Effector memory CD8-positive, alpha-beta T cell (primary cell): ENCODE measurements at regions not wholly inside any gene's neighbourhood (a gene's known extent, or its start where the extent isn't known, plus 50 kb on each side); places are given as distances from the start of the nearest gene placed in this dataset.
"Not testable (repeated sequence)": the region's sequence is repeated elsewhere in the genome, so short reads cannot be mapped to it uniquely, and the experiment has no call there.

ENCODE experiments used
- ATAC-seq: fragments of 150-1000 bp; cut with Tn5 transposase; replicated peaks from 2 replicates; pipeline ENCODE4 v1.10.0; 2021; ENCODE audit warnings: mild to moderate bottlenecking, moderate library complexity
- DNase-seq, 3 experiments: peaks; one replicate each; pipeline ENCODE4 v3.0.0; 2021
- H3K27ac Mint-ChIP-seq, 2 donors: one replicate each; pipeline ENCODE4 v1.8.0; 2022; ENCODE audit warnings: mild to moderate bottlenecking in 2 of 2, mixed read lengths in 2 of 2, moderate library complexity in 2 of 2
- H3K27me3 Mint-ChIP-seq, 2 donors: one replicate each; pipeline ENCODE4 v1.8.0; 2022; ENCODE audit warnings: mixed read lengths in 2 of 2
- H3K36me3 Mint-ChIP-seq: one replicate; pipeline ENCODE4 v1.8.0; 2022; ENCODE audit warnings: mild to moderate bottlenecking, moderate library complexity, mixed read lengths; ENCODE audit not compliant: insufficient read depth
- H3K4me1 Mint-ChIP-seq, 2 donors: one replicate each; pipeline ENCODE4 v1.8.0; 2022; ENCODE audit warnings: low read depth in 2 of 2, mixed read lengths in 2 of 2
- H3K4me3 Mint-ChIP-seq, 2 donors: one replicate each; pipeline ENCODE4 v1.8.0; 2022; ENCODE audit warnings: mild to moderate bottlenecking in 2 of 2, mixed read lengths in 2 of 2, moderate library complexity in 2 of 2
- H3K9me3 Mint-ChIP-seq, 2 donors: one replicate each; pipeline ENCODE4 v1.8.0; 2022; ENCODE audit warnings: mixed read lengths in 2 of 2

GRCh38 chr5:25764733-25765132 lies 1120.0 kb upstream of the CDH10 start:
- no peak for ATAC-seq
- H3K27ac Mint-ChIP-seq, result no peak overlapping the region
- H3K4me1 Mint-ChIP-seq, result no peaks in the 10 kb centered on the region
- H3K4me3 Mint-ChIP-seq, result no peak overlapping the region
- peaks cover 0 to 7% of the 10 kb centered on the region in 2 donors for H3K9me3 Mint-ChIP-seq
- no peaks in the 10 kb centered on the region for H3K36me3 Mint-ChIP-seq
- H3K27me3 Mint-ChIP-seq, result no peaks in the 10 kb centered on the region
- no peak for DNase-seq

DNA sequence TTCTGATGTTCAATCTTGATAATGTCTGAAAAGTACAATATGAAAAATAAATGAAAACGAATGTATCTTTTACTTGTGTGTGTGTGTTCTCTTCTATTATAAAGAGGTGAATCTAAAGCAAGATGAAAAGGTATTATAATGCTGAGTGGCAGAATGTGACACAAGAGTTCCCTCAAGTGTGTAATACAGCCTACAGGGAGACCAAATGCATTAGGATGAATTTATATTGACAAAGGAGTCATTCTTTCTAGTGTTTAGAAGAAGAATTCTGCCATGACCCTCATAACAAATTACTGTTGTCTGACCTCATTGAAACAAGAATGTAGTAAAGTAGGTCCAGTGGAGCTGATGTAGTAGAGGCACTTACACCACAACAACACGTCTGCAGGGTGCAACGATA lies 1119.0 kb upstream of the CDH10 start:
- Mint-ChIP-seq H3K36me3 (no peaks in the 10 kb centered on the region), H3K4me3 (no peak overlapping the region), H3K4me1 (no peaks in the 10 kb centered on the region), H3K9me3 (peaks cover 0 to 8% of the 10 kb centered on the region in 2 donors), H3K27ac (no peak overlapping the region), H3K27me3 (no peaks in the 10 kb centered on the region)
- no peak for DNase-seq
- ATAC-seq, result no peak

DNA sequence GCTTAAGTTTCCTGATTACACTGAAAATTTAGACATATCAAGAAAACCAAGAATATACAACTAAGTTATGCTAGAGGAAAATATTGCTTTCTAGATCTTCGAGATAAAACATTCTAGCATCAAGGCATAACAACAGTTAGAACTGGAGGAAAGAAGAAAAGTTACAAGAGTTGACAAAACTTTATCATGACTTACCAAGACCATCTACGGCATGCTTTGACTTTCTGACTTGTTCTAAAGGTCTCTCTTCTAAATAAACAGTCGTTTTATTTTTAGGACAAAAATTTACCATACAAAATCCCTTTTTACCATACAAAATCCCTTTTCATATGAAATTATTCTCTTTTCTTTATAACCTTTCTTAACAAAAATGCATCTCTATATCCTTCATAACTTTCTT lies 1110.1 kb upstream of the CDH10 start:
- peaks cover 11 to 12% of the 10 kb centered on the region in 2 donors for H3K9me3 Mint-ChIP-seq
- DNase-seq (no peak), ATAC-seq (no peak)
- no peaks in the 10 kb centered on the region for H3K36me3 Mint-ChIP-seq
- H3K27ac Mint-ChIP-seq, result no peak overlapping the region
- no peaks in the 10 kb centered on the region for H3K27me3 Mint-ChIP-seq
- H3K4me1 Mint-ChIP-seq, result no peaks in the 10 kb centered on the region
- no peak overlapping the region for H3K4me3 Mint-ChIP-seq

- no peaks in the 10 kb centered on the region for H3K27me3 Mint-ChIP-seq
- DNase-seq, result no peak
- H3K36me3 Mint-ChIP-seq, result no peaks in the 10 kb centered on the region
- no peak for ATAC-seq
- no peak overlapping the region for H3K4me3 Mint-ChIP-seq
- H3K27ac Mint-ChIP-seq, result no peak overlapping the region
- no peaks in the 10 kb centered on the region for H3K4me1 Mint-ChIP-seq
- peaks cover 8 to 11% of the 10 kb centered on the region in 2 donors for H3K9me3 Mint-ChIP-seq
Measured at GRCh38 chr5:25744908-25745307, 1100.1 kb upstream of the CDH10 start.

- Mint-ChIP-seq H3K27me3 (no peaks in the 10 kb centered on the region), H3K4me1 (no peaks in the 10 kb centered on the region), H3K36me3 (no peaks in the 10 kb centered on the region), H3K4me3 (no peak overlapping the region), H3K9me3 (no peaks in the 10 kb centered on the region), H3K27ac (no peak overlapping the region)
- DNase-seq, result no peak
- no peak for ATAC-seq
Measured at GRCh38 chr5:25716680-25717079, 1071.9 kb upstream of the CDH10 start.

- Mint-ChIP-seq H3K27me3 (no peaks in the 10 kb centered on the region), H3K4me3 (no peak overlapping the region), H3K36me3 (no peaks in the 10 kb centered on the region), H3K27ac (no peak overlapping the region), H3K9me3 (no peaks in the 10 kb centered on the region), H3K4me1 (no peaks in the 10 kb centered on the region)
- ATAC-seq (no peak), DNase-seq (no peak)
Measured at GRCh38 chr5:25713259-25713658, 1068.5 kb upstream of the CDH10 start.

GRCh38 chr5:25707093-25707492 lies 1062.3 kb upstream of the CDH10 start:
- no peaks in the 10 kb centered on the region for H3K27me3 Mint-ChIP-seq
- H3K9me3 Mint-ChIP-seq, result peaks cover 0 to 6% of the 10 kb centered on the region in 2 donors
- H3K36me3 Mint-ChIP-seq, result no peaks in the 10 kb centered on the region
- H3K27ac Mint-ChIP-seq, result no peak overlapping the region
- no peak for DNase-seq
- no peak for ATAC-seq
- no peaks in the 10 kb centered on the region for H3K4me1 Mint-ChIP-seq
- H3K4me3 Mint-ChIP-seq, result no peak overlapping the region

DNA sequence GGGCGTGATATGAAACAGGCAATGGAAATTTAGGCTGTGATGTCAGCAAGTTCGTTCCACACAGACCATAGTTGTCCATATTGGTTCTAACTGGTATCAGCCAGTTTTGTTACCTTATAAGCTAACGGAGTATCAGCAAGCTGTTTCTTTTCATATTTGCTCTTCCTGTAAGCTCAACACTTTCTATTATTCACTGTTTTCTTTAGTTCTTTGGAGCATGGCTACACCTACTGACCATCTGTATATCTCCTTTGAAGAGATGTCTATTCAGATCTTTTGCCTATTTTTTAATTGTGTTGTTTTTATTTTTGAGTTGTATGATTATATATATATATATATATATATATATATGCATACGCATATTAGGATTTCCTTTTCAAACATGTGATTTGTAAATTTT lies 1057.2 kb upstream of the CDH10 start:
- no peak for ATAC-seq
- H3K4me3 Mint-ChIP-seq, result no peak overlapping the region
- H3K36me3 Mint-ChIP-seq, result no peaks in the 10 kb centered on the region
- peaks cover 0 to 4% of the 10 kb centered on the region in 2 donors for H3K9me3 Mint-ChIP-seq
- no peaks in the 10 kb centered on the region for H3K27me3 Mint-ChIP-seq
- H3K4me1 Mint-ChIP-seq, result no peaks in the 10 kb centered on the region
- no peak overlapping the region for H3K27ac Mint-ChIP-seq
- no peak for DNase-seq

DNA sequence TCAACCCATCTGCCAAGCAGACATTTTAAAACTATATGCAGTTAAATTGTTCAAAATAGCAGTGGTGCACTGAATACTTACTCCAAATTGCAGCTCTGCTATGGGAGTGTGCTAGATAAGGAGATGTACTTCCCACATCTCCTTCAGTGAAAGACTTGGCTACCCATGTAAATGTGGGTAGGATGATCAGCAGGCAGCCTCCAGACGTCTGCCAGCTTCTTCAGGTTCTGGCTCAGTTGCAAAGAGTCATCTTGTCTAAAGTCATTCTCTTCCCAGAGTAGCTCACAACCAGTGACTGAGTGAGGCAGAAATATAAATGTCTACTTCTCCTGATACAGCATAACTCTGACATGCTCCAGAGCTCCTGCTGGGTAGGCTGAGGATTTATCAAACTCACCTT lies 1050.0 kb upstream of the CDH10 start:
- DNase-seq (no peak), ATAC-seq (no peak)
- no peak overlapping the region for H3K4me3 Mint-ChIP-seq
- no peaks in the 10 kb centered on the region for H3K27me3 Mint-ChIP-seq
- peaks cover 0 to 2% of the 10 kb centered on the region in 2 donors for H3K9me3 Mint-ChIP-seq
- H3K27ac Mint-ChIP-seq, result no peak overlapping the region
- H3K36me3 Mint-ChIP-seq, result no peaks in the 10 kb centered on the region
- no peaks in the 10 kb centered on the region for H3K4me1 Mint-ChIP-seq

- Mint-ChIP-seq H3K4me3 (no peak overlapping the region), H3K27me3 (no peaks in the 10 kb centered on the region), H3K9me3 (peaks cover 0 to 2% of the 10 kb centered on the region in 2 donors), H3K4me1 (no peaks in the 10 kb centered on the region), H3K27ac (no peak overlapping the region), H3K36me3 (no peaks in the 10 kb centered on the region)
- ATAC-seq (no peak), DNase-seq (no peak)
Measured at GRCh38 chr5:25688156-25688555, 1043.4 kb upstream of the CDH10 start.

- DNase-seq (no peak), ATAC-seq (no peak)
- Mint-ChIP-seq H3K9me3 (peaks cover 11 to 13% of the 10 kb centered on the region in 2 donors), H3K36me3 (no peaks in the 10 kb centered on the region), H3K4me3 (no peak overlapping the region), H3K4me1 (no peaks in the 10 kb centered on the region), H3K27me3 (no peaks in the 10 kb centered on the region), H3K27ac (no peak overlapping the region)
Measured at GRCh38 chr5:25669645-25670401, 1025.0 kb upstream of the CDH10 start.

- no peak overlapping the region for H3K27ac Mint-ChIP-seq
- no peaks in the 10 kb centered on the region for H3K27me3 Mint-ChIP-seq
- no peaks in the 10 kb centered on the region for H3K36me3 Mint-ChIP-seq
- H3K4me3 Mint-ChIP-seq, result no peak overlapping the region
- ATAC-seq (no peak), DNase-seq (no peak)
- H3K4me1 Mint-ChIP-seq, result no peaks in the 10 kb centered on the region
- peaks cover 8 to 14% of the 10 kb centered on the region in 2 donors for H3K9me3 Mint-ChIP-seq
Measured at GRCh38 chr5:25662610-25663009, 1017.8 kb upstream of the CDH10 start.

- H3K36me3 Mint-ChIP-seq, ATAC-seq, H3K27ac Mint-ChIP-seq, H3K4me3 Mint-ChIP-seq, H3K4me1 Mint-ChIP-seq, H3K27me3 Mint-ChIP-seq, DNase-seq: not testable (repeated sequence)
- peaks cover 21 to 38% of the 10 kb centered on the region in 2 donors for H3K9me3 Mint-ChIP-seq
Measured at GRCh38 chr5:25650316-25650715, 1005.5 kb upstream of the CDH10 start.

DNA sequence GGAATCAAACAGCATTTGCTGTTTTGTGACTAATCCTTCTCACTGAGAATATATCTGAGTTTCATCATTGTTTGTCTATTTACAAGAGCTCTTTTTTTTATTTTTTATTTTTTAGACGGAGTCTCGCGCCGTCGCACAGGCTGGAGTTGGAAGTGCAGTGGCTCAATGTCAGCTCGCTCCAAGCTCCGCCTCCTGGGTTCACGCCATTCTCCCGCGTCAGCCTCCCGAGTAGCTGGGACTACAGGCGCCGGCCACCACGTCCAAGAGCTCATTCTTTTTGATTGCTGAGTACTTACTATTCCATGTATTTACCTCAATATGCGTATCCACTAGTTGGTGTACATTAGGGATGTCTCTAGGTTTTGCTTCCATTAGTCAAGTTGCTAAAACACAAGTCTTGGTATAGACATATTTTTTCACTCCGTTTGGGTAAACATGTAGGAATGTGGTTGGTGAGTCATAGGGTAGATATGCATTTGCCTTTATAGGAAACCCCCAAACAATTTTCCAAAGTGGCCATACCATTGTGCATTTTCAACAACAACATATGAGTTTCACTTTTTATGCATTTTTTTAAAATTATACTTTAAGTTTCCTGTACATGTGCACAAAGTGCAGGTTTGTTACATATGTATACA lies 1005.0 kb upstream of the CDH10 start:
- Mint-ChIP-seq H3K27ac (no peak overlapping the region), H3K27me3 (no peaks in the 10 kb centered on the region), H3K4me1 (no peaks in the 10 kb centered on the region), H3K9me3 (peaks cover 18 to 34% of the 10 kb centered on the region in 2 donors), H3K4me3 (no peak overlapping the region), H3K36me3 (no peaks in the 10 kb centered on the region)
- DNase-seq (no peak), ATAC-seq (no peak)
